ENCODE measurements at regions not wholly inside any gene's neighbourhood (a gene's known extent, or its start where the extent isn't known, plus 50 kb on each side); places are given as distances from the start of the nearest gene placed in this dataset.
A peak's percentile ranks its signal among the peaks of the same experiment; 100 is the strongest.

DNA sequence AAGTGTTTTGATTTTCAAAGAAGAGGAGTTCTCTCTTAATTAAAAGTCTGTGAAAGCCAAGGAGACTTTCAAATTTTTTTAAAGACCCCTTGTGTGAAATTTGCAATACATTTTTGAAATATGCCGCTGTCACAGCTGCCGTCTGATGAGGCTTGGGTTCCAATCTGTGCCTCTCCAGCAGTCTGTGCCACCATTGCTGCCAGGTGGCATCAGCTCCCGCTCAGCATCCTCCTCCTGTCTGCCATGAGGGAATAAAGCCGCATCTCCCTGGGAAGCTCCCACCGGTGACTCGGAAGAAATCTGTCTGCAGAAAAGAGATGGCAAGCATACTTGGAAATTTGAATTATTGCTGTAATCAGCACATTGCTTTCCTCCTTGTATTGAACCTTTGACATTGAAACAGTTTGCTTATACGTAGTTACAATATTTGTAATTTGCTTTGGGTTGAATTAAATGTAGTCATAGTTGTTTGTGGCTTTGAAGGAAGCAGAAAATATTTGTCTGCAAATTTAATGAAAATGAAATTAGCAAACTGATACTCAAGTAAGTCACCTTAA lies 145.7 kb upstream of the SNX2 start:
- no peaks in the 10 kb centered on the region for H3K4me1 ChIP-seq (ENCODE audit: control insufficient read depth, insufficient read depth, low read length)
- DNase-seq (no peak), ATAC-seq (no peak)
- H3K4me3 ChIP-seq (ENCODE audit: low read length), result no peak overlapping the region
- intact Hi-C loops (cut with DNase I), result no loop called here
- H3K27ac ChIP-seq (ENCODE audit: low read length), result no peak overlapping the region
- H3K27me3 ChIP-seq (ENCODE audit: control insufficient read depth, insufficient read depth), result no peaks in the 10 kb centered on the region
- H3K9me3 ChIP-seq (ENCODE audit: control insufficient read depth, low read length), result no peaks in the 10 kb centered on the region
- 88% methylated on average over 7 of the region's 7 CpGs for WGBS

DNA sequence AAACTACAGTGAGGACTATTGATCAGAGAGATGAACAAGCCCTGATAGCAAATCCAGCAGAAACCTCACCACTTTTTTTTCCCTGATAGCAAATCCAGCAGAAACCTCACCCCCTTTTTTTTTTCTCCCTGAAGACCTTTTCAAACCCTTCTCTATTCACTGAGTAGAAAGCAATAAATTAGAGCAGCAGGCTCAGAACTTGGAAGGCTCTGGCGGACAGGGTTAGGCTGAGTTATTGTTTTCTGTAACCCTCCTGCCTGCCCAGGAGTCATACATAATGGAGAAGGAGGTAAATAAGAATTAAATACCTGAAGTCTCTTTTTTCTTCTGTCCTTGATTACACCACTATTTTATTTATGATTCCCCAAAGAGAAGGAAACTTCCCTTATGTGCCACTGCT lies 136.3 kb upstream of the SNX2 start:
- intact Hi-C loops (cut with DNase I), result no loop called here

DNA sequence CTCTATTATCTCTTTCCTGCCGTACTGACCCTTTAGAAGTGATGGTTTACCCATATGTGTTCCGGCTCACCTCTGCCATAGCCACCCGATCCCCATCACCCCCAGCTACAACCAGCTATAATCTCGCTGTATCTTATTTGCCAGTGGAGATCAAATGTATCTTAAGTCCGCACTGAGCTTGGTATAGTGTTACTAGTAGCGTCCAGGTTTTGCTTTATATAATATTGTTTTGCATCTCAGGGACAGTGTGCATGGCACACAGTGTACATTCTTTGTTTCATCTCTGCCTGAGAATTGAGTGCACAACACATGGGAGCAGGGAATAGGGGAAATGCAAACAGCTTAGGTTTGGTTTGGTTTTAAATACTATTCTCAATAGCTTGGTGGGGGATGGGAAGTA lies 135.8 kb upstream of the SNX2 start:
- intact Hi-C loops (cut with DNase I), result no loop called here
- no peaks in the 10 kb centered on the region for H3K27me3 ChIP-seq (ENCODE audit: control insufficient read depth, insufficient read depth)
- WGBS, result 87% methylated on average over 6 of the region's 6 CpGs
- DNase-seq (no peak), ATAC-seq (no peak)
- no peak overlapping the region for H3K4me3 ChIP-seq (ENCODE audit: low read length)
- H3K9me3 ChIP-seq (ENCODE audit: control insufficient read depth, low read length), result no peaks in the 10 kb centered on the region
- H3K4me1 ChIP-seq (ENCODE audit: control insufficient read depth, insufficient read depth, low read length), result no peaks in the 10 kb centered on the region
- H3K27ac ChIP-seq (ENCODE audit: low read length), result no peak overlapping the region

More for the DNA sequence above, 136.3 kb upstream of the SNX2 start:
- no peaks in the 10 kb centered on the region for H3K9me3 ChIP-seq (ENCODE audit: control insufficient read depth, low read length)
- no peak overlapping the region for H3K27ac ChIP-seq (ENCODE audit: low read length)
- no peaks in the 10 kb centered on the region for H3K27me3 ChIP-seq (ENCODE audit: control insufficient read depth, insufficient read depth)
- ATAC-seq, result no peak
- no peak for DNase-seq
- H3K4me3 ChIP-seq (ENCODE audit: low read length), result no peak overlapping the region
- no peaks in the 10 kb centered on the region for H3K4me1 ChIP-seq (ENCODE audit: control insufficient read depth, insufficient read depth, low read length)
- WGBS, result 73% methylated on average over 1 of the region's 1 CpG

DNA sequence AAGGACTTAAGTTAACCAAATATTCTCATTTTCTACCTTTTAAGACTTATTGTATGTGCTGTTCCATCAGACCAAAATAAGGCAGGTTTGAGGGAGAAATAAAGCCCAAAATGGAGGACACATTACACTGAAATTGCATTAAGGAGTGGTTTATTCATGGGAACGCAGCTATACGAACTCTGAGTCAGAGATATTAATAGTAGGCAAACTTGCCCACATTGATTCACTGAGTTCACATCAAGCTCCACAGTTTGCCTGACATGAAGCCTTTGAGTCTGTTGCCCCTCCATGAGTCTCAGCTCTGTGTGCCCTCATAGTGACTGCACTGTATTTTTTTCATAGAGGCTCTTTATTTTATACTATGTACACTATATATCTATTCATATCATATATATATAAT lies 135.0 kb upstream of the SNX2 start:
- Histone ChIP-seq H3K9me3 (ENCODE audit: control insufficient read depth, low read length) (no peaks in the 10 kb centered on the region), H3K4me1 (ENCODE audit: control insufficient read depth, insufficient read depth, low read length) (no peaks in the 10 kb centered on the region), H3K4me3 (ENCODE audit: low read length) (no peak overlapping the region), H3K27me3 (ENCODE audit: control insufficient read depth, insufficient read depth) (no peaks in the 10 kb centered on the region), H3K27ac (ENCODE audit: low read length) (no peak overlapping the region)
- WGBS, result 70% methylated on average over 2 of the region's 2 CpGs
- ATAC-seq (no peak), DNase-seq (no peak)
- intact Hi-C loops (cut with DNase I), result no loop called here

DNA sequence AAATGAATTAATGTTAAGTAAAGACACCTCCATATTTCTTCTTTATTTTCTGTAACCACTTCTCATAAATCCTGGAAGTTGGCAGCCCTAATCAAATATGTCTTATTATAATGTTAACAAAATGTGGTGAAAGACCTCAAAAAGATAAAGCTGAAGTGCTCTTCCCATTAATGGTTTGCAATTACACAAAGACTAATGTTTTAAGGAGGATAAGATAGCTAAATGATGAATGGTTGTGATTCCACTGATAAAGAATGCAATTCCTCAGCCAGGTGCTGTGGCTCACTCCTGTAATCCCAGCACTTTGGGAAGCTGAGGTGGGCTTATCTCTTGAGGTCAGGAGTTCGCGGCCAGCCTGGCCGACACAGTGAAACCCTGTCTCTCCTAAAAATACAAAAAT lies 125.8 kb upstream of the SNX2 start:
- no peaks in the 10 kb centered on the region for H3K9me3 ChIP-seq (ENCODE audit: control insufficient read depth, low read length)
- no peak overlapping the region for H3K4me3 ChIP-seq (ENCODE audit: low read length)
- no peak for ATAC-seq
- WGBS, result 71% methylated on average over 3 of the region's 3 CpGs
- H3K27ac ChIP-seq (ENCODE audit: low read length), result no peak overlapping the region
- no peaks in the 10 kb centered on the region for H3K4me1 ChIP-seq (ENCODE audit: control insufficient read depth, insufficient read depth, low read length)
- no peak for DNase-seq
- H3K27me3 ChIP-seq (ENCODE audit: control insufficient read depth, insufficient read depth), result no peaks in the 10 kb centered on the region
- intact Hi-C loops (cut with DNase I), result no loop called here

DNA sequence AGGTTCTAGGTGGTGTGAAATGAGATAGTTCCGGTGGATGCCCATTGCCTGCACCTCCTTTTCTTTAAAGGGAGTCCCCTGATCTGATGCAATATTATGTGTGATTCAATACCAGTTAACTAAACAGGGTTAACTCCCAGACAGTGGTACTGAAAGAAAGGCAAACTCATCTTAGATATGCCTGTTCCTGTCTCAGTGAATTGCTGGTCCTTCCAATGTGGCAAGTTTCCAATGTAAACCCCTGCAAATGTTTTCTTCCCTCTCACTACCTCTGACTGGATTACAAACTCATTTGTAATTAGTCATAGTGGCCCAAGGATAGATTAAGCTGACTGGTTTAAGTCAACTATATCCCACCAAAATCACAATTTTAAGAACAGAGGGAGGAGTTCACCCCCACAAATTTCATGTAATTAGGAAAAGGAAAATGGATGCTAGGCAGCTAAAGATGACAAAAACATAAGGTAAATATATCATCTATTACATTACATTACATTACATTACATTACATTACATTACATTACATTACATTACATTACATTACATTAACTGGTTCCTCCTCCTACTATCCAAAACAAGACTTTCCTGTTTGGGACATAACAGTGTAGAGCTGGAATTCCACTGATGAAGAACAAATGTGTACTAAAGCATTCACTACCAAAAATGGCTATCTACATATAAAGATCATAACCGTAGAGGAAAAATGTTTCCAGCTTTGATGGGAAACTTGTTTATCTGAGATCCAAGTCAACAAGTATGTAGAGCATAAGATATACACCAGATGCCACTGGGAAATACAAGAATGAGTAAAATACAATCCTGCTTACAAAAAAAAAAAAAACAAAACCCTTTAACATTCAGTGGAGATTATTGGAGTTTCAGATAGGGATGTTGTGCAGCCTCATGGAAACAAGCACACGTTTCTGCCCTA lies 121.5 kb upstream of the SNX2 start:
- no peak for DNase-seq
- ATAC-seq, result no peak
- H3K27me3 ChIP-seq (ENCODE audit: control insufficient read depth, insufficient read depth), result no peaks in the 10 kb centered on the region
- no peaks in the 10 kb centered on the region for H3K9me3 ChIP-seq (ENCODE audit: control insufficient read depth, low read length)
- no peaks in the 10 kb centered on the region for H3K4me1 ChIP-seq (ENCODE audit: control insufficient read depth, insufficient read depth, low read length)
- H3K4me3 ChIP-seq (ENCODE audit: low read length), result no peak overlapping the region
- H3K27ac ChIP-seq (ENCODE audit: low read length), result no peak overlapping the region
- 41% methylated on average over 3 of the region's 3 CpGs for WGBS
- intact Hi-C loops (cut with DNase I), result no loop called here

DNA sequence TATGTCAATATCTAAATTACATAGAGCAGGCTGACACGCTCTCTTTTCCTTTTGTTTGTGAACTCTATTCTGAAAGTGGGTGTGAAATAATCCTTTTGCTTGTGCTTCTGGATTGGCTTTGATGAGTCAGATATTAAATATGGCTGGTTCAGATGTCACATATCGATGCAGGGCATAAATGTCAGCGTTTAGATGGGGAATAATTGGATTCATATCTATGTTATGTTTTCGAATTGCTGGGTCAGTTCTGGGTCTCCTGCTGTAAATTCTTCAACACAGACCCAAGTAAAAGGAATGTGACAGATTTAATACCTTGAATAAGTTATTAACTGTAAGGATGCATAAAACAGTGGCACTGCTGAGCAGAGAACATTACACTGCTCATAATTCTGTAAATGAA lies 118.7 kb upstream of the SNX2 start:
- H3K27ac ChIP-seq (ENCODE audit: low read length), result no peak overlapping the region
- no peaks in the 10 kb centered on the region for H3K4me1 ChIP-seq (ENCODE audit: control insufficient read depth, insufficient read depth, low read length)
- WGBS, result 69% methylated on average over 4 of the region's 4 CpGs
- intact Hi-C loops (cut with DNase I), result no loop called here
- H3K4me3 ChIP-seq (ENCODE audit: low read length), result no peak overlapping the region
- DNase-seq, result no peak
- no peak for ATAC-seq
- no peaks in the 10 kb centered on the region for H3K27me3 ChIP-seq (ENCODE audit: control insufficient read depth, insufficient read depth)
- H3K9me3 ChIP-seq (ENCODE audit: control insufficient read depth, low read length), result no peaks in the 10 kb centered on the region

DNA sequence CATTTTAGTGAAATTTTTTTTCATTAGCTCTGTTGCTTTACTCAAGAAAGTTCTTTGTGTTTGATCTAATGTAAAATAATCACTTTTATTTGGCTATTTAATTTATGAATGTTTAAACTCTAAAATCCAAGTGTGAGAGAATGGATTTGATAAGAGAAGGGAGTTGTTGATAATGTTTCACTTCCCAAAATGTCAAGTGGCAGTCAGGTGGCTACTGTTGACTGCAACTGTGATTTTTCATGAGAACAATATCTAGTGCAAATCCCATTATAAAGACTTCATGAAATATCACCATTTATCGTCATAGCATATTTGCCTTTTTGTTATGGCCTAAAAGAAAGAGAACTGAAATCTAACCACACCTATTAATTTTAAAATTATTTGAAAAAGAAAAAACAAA lies 118.3 kb upstream of the SNX2 start:
- DNase-seq (no peak), ATAC-seq (no peak)
- Histone ChIP-seq H3K4me1 (ENCODE audit: control insufficient read depth, insufficient read depth, low read length) (no peaks in the 10 kb centered on the region), H3K27ac (ENCODE audit: low read length) (no peak overlapping the region), H3K4me3 (ENCODE audit: low read length) (no peak overlapping the region), H3K27me3 (ENCODE audit: control insufficient read depth, insufficient read depth) (no peaks in the 10 kb centered on the region), H3K9me3 (ENCODE audit: control insufficient read depth, low read length) (no peaks in the 10 kb centered on the region)
- intact Hi-C loops (cut with DNase I), result no loop called here
- WGBS, result 97% methylated on average over 1 of the region's 1 CpG

DNA sequence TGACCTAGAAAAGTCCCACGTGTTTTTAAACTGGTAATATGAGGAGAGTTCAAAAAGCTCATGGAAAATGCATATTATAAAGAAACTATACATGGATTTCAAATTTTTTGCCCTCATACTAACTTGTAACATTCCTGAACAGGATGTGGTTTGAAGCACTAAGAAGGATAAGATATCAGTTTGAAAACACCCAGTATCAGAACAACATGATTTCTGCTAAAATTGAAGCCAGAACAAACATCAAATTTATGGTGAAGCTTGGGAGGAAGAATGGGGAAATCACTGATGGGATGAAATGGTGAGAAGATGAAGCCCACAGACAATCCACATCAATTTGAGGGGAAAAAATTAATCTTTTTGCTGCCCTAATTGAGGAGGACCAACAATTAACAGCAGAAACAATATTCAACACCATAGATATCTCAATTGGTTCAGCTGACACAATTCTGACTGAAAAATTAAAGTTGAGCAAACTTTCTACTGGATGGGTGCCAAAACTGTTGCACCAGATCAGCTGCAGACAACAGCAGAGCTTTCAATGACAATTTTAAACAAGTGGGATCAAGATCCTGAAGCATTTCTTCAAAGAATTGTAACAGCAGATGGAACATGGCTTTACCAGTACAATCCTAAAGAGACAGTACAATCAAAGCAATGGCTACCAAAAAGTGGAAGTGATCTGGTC lies 113.2 kb upstream of the SNX2 start:
- Histone ChIP-seq H3K27ac (ENCODE audit: low read length) (no peak overlapping the region), H3K9me3 (ENCODE audit: control insufficient read depth, low read length) (no peaks in the 10 kb centered on the region), H3K4me3 (ENCODE audit: low read length) (no peak overlapping the region), H3K4me1 (ENCODE audit: control insufficient read depth, insufficient read depth, low read length) (no peaks in the 10 kb centered on the region), H3K27me3 (ENCODE audit: control insufficient read depth, insufficient read depth) (no peaks in the 10 kb centered on the region)
- WGBS, result 33% methylated on average over 1 of the region's 1 CpG
- ATAC-seq, result peak in 1 of 2 donors; percentile 51
- intact Hi-C loops (cut with DNase I), result no loop called here
- DNase-seq, result peak in 1 of 3 donors; percentile 11

DNA sequence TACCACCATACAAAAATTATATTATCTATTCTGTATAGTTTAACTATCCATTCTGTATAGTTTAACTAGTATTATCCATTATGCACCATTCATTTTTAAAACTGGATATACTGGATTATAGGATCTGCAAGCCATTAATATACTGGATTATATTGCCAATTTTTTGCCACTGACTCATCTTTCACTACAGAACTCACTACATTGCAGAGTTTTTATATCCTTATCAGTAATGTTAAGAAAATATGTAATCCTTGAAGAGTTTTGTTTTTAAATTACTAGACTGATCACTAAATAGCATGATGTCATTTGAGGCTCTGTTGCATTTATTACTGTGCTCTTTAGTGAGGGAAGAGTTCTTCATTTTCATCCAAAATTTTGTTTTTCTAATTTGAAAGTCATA lies 109.8 kb upstream of the SNX2 start:
- ATAC-seq (no peak), DNase-seq (no peak)
- Histone ChIP-seq H3K9me3 (ENCODE audit: control insufficient read depth, low read length) (no peaks in the 10 kb centered on the region), H3K4me3 (ENCODE audit: low read length) (no peak overlapping the region), H3K27ac (ENCODE audit: low read length) (no peak overlapping the region), H3K27me3 (ENCODE audit: control insufficient read depth, insufficient read depth) (no peaks in the 10 kb centered on the region), H3K4me1 (ENCODE audit: control insufficient read depth, insufficient read depth, low read length) (no peaks in the 10 kb centered on the region)
- intact Hi-C loops (cut with DNase I), result no loop called here

DNA sequence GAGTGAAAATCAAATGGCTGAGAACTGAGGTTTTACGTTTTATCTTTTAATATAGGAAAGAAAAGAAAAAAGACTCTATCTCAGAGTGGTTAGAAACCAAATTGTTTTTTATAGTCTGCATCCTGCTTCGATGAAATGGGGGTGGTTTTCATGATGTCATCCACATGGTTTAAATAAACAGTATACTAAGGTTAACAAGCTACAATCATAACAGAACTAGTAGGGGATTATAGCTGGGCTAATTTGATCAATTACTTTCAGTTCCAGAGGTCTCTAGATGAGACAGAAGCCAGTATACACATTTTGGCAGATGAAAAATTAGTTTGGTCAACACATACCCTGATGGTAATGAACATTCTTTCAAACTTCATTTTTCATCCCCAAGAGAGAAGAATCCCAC lies 106.3 kb upstream of the SNX2 start:
- ATAC-seq (no peak), DNase-seq (no peak)
- intact Hi-C loops (cut with DNase I), result no loop called here
- Histone ChIP-seq H3K27me3 (ENCODE audit: control insufficient read depth, insufficient read depth) (no peaks in the 10 kb centered on the region), H3K27ac (ENCODE audit: low read length) (no peak overlapping the region), H3K4me1 (ENCODE audit: control insufficient read depth, insufficient read depth, low read length) (no peaks in the 10 kb centered on the region), H3K4me3 (ENCODE audit: low read length) (no peak overlapping the region), H3K9me3 (ENCODE audit: control insufficient read depth, low read length) (no peaks in the 10 kb centered on the region)
- WGBS, result 44% methylated on average over 2 of the region's 2 CpGs

All from right cardiac atrium (tissue), 5 donors.